Loucy (cell line): ENCODE measurements at regions not wholly inside any gene's neighbourhood (a gene's known extent, or its start where the extent isn't known, plus 50 kb on each side); places are given as distances from the start of the nearest gene placed in this dataset.

Experiments used
- H2AFZ ChIP-seq: fragments of 200-600 bp; sonication (generic); 2 replicates; pipeline ENCODE4 v1.6.0; 2016; ENCODE audit warnings: antibody characterized with exemption, mild to moderate bottlenecking, low read length, moderate library complexity
- H3F3A ChIP-seq: fragments of 200-600 bp; 2 replicates; pipeline ENCODE4 v1.6.0; 2016; ENCODE audit warnings: antibody characterized with exemption, low read depth, mild to moderate bottlenecking
- H3K27me3 ChIP-seq: fragments of 200-600 bp; sonication (generic); 2 replicates; pipeline ENCODE4 v1.6.1; 2014; ENCODE audit warnings: low read length, mild to moderate bottlenecking; ENCODE audit not compliant: insufficient read depth, poor library complexity, severe bottlenecking
- H3K36me3 ChIP-seq: fragments of 200-600 bp; sonication (generic); 2 replicates; pipeline ENCODE4 v1.6.1; 2016; ENCODE audit warnings: low read length; ENCODE audit not compliant: insufficient read depth
- H3K4me1 ChIP-seq: fragments of 200-600 bp; sonication (generic); 2 replicates; pipeline ENCODE4 v1.5.1; 2014; ENCODE audit warnings: low read length, mild to moderate bottlenecking; ENCODE audit not compliant: insufficient read depth, poor library complexity, severe bottlenecking
- H3K4me2 ChIP-seq: fragments of 200-600 bp; sonication (generic); 2 replicates; pipeline ENCODE4 v1.6.0; 2014; ENCODE audit warnings: antibody characterized with exemption, low read length, low read depth, mild to moderate bottlenecking; ENCODE audit not compliant: poor library complexity, severe bottlenecking
- H3K4me3 ChIP-seq: fragments of 200-600 bp; sonication (generic); 2 replicates; pipeline ENCODE4 v1.5.1; 2014; ENCODE audit warnings: low read length, mild to moderate bottlenecking, mixed read lengths; ENCODE audit not compliant: poor library complexity, severe bottlenecking
- H3K79me2 ChIP-seq: fragments of 200-600 bp; sonication (generic); 2 replicates; pipeline ENCODE4 v1.6.1; 2014; ENCODE audit warnings: low read length; ENCODE audit not compliant: insufficient read depth
- H3K9ac ChIP-seq: fragments of 200-600 bp; sonication (generic); 2 replicates; pipeline ENCODE4 v1.6.0; 2014; ENCODE audit warnings: mild to moderate bottlenecking, low read depth, low read length, moderate library complexity; ENCODE audit not compliant: poor library complexity, severe bottlenecking
- H3K9me2 ChIP-seq: fragments of 200-600 bp; sonication (generic); replicated peaks from 2 replicates; pipeline ENCODE4 v1.6.1; 2016; ENCODE audit warnings: low read depth, low read length, mixed read lengths
- H3K9me3 ChIP-seq: fragments of 200-600 bp; sonication (generic); 2 replicates; pipeline ENCODE4 v1.6.1; 2014; ENCODE audit warnings: mild to moderate bottlenecking, antibody characterized with exemption, low read length, low read depth; ENCODE audit not compliant: insufficient read depth
- H4K20me1 ChIP-seq: fragments of 200-600 bp; sonication (generic); 2 replicates; pipeline ENCODE4 v1.6.0; 2014; ENCODE audit warnings: antibody characterized with exemption, low read length, mild to moderate bottlenecking; ENCODE audit not compliant: insufficient read depth, poor library complexity, severe bottlenecking
- EZH2phosphoT487 ChIP-seq: fragments of 200-600 bp; IDR thresholded peaks from 2 replicates; pipeline ENCODE4 v1.6.1; 2018; ENCODE audit warnings: antibody characterized with exemption, mild to moderate bottlenecking, moderate library complexity, borderline replicate concordance
- TF ChIP-seq, protein P1 (sequence below): fragments of 200-600 bp; sonication (generic); conservative IDR thresholded peaks from 2 replicates; pipeline ENCODE4 v1.5.1; 2014; ENCODE audit warnings: mild to moderate bottlenecking, antibody characterized with exemption, low read length

DNA sequence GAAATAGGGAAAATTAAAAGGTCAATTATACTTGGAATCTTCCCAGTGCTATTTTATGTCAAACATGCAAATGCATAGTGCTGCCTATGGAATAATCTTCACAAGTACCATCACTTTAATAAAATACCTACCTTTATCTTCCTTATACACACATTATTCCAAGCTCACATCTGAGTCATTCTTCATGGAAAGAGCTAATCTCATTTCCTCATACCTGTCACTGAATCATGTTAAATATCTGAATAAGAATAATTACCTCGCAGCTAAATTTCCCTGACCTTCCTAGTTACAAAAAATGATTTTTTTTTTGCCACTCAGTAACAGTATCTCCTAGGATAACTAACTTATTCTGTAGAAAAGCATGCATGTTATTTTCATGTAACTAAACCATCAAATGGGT, 661.4 kb upstream of the HS3ST5 start:
- Histone ChIP-seq H3K79me2 (no peaks in the 10 kb centered on the region), H3F3A (no peaks in the 10 kb centered on the region), H3K9me3 (no peaks in the 10 kb centered on the region), H3K27me3 (no peaks in the 10 kb centered on the region), H4K20me1 (no peaks in the 10 kb centered on the region), H3K9ac (no peak overlapping the region), H3K4me2 (no peak overlapping the region), H3K4me1 (no peaks in the 10 kb centered on the region), H3K9me2 (no peaks in the 10 kb centered on the region), H2AFZ (no peak overlapping the region), H3K4me3 (no peak overlapping the region), H3K36me3 (no peaks in the 10 kb centered on the region)
- TF ChIP-seq EZH2phosphoT487, result no peak
- TF ChIP-seq, protein P1, sequence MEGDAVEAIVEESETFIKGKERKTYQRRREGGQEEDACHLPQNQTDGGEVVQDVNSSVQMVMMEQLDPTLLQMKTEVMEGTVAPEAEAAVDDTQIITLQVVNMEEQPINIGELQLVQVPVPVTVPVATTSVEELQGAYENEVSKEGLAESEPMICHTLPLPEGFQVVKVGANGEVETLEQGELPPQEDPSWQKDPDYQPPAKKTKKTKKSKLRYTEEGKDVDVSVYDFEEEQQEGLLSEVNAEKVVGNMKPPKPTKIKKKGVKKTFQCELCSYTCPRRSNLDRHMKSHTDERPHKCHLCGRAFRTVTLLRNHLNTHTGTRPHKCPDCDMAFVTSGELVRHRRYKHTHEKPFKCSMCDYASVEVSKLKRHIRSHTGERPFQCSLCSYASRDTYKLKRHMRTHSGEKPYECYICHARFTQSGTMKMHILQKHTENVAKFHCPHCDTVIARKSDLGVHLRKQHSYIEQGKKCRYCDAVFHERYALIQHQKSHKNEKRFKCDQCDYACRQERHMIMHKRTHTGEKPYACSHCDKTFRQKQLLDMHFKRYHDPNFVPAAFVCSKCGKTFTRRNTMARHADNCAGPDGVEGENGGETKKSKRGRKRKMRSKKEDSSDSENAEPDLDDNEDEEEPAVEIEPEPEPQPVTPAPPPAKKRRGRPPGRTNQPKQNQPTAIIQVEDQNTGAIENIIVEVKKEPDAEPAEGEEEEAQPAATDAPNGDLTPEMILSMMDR, result no peak

DNA sequence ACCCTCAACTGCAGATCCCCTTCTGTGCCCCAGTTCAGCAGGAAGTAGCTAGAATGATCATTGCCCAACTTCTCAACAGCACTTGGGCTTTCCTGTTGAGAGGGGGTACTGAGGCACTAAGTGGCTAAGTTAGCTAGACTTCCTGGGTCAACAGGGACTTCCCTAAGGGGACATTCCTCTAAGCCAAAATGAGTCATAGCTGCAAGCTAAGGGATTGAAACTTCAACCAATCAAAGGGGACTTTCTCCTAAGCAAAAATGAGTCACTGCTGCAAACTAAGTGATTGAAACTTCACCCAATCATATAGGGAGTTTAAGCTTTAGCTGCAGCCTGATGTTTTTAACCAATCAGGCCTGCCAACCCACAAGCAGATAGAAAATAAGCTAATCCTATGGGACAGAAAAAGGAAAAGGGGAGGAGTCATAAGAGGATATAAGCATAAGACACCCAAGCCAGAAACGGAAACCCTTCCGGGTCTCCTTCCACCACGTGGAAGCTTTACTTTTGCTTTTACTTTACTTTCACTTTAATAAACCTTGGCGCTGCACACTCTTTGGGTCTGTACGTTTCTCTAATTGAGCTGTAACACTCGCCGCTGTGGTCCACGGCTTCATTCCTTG, 659.0 kb upstream of the HS3ST5 start:
- Histone ChIP-seq H3K9me3 (no peaks in the 10 kb centered on the region), H3K27me3 (no peaks in the 10 kb centered on the region), H3K4me3 (peak overlapping the region; percentile 40), H3K9ac (no peak overlapping the region), H3K36me3 (no peaks in the 10 kb centered on the region), H3K79me2 (no peaks in the 10 kb centered on the region), H3F3A (no peaks in the 10 kb centered on the region), H3K9me2 (no peaks in the 10 kb centered on the region), H4K20me1 (no peaks in the 10 kb centered on the region), H2AFZ (peak overlapping the region; percentile 26; the same call in 1 of the 2 replicates), H3K4me2 (no peak overlapping the region), H3K4me1 (no peaks in the 10 kb centered on the region)
- TF ChIP-seq, protein P1, result no peak
- TF ChIP-seq EZH2phosphoT487, result no peak

DNA sequence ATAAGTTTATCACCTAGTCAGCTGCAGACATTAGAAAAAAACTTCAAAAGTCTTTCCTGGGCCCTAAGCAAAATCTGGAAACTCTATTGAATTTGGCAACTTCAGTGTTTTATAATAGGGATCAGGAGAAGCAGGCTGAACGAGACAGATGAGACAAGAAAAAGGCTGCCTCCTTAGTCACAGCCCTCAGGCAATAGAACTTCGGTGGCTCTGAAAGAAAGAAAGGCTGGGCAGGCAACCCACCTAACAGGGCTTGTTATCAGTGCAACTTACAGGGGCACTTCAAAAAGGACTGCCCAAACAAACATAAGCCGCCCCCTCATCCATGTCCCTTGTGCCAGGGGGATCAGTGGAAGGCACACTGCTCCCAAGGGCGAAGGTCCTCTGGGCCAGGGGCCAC, 657.9 kb upstream of the HS3ST5 start:
- Histone ChIP-seq H3K4me2 (no peak overlapping the region), H3K9ac (no peak overlapping the region), H3K4me3 (no peak overlapping the region), H2AFZ (no peak overlapping the region), H3K27me3 (no peaks in the 10 kb centered on the region), H3K4me1 (no peaks in the 10 kb centered on the region), H3K9me2 (no peaks in the 10 kb centered on the region), H3K79me2 (no peaks in the 10 kb centered on the region), H4K20me1 (no peaks in the 10 kb centered on the region), H3K36me3 (no peaks in the 10 kb centered on the region), H3K9me3 (no peaks in the 10 kb centered on the region), H3F3A (no peaks in the 10 kb centered on the region)
- TF ChIP-seq EZH2phosphoT487, result no peak
- TF ChIP-seq, protein P1, result no peak
